Gastrocnemius medialis (tissue), 4 donors: ENCODE measurements at regions not wholly inside any gene's neighbourhood (a gene's known extent, or its start where the extent isn't known, plus 50 kb on each side); places are given as distances from the start of the nearest gene placed in this dataset.

Experiments
- ATAC-seq, 2 donors: fragments of 150-250 bp; one replicate each; pipeline ENCODE4 v1.9.1; 2016
- DNase-seq, 2 donors: peaks; one replicate each; pipeline ENCODE4 v3.0.0-alpha.2; 2019
- H3K27ac ChIP-seq, 4 donors: fragments of 200-600 bp; sonication (generic); 1 replicate in 1 of 4; 2 replicates in 3 of 4; pipeline ENCODE4 v1.5.1; 2016 to 2018; ENCODE audit warnings: mild to moderate bottlenecking in 2 of 4, moderate library complexity in 1 of 4
- H3K27me3 ChIP-seq, 3 donors: fragments of 200-600 bp; sonication (generic) in 2 of 3; 1 replicate in 1 of 3; 2 replicates in 2 of 3; pipeline versions ENCODE4 v1.5.1 to v1.6.0; 2016 to 2019; ENCODE audit warnings: mild to moderate bottlenecking in 1 of 3, moderate library complexity in 1 of 3
- H3K36me3 ChIP-seq, 2 donors: fragments of 200-600 bp; sonication (generic) in 1 of 2; one replicate each; pipeline ENCODE4 v1.5.1; 2017 to 2018
- H3K4me1 ChIP-seq, 2 donors: fragments of 200-600 bp; sonication (generic) in 1 of 2; one replicate each; pipeline ENCODE4 v1.5.1; 2016 to 2017; ENCODE audit warnings: mild to moderate bottlenecking in 2 of 2
- H3K4me3 ChIP-seq, 4 donors: fragments of 200-600 bp; sonication (generic) in 3 of 4; 1 replicate in 1 of 4; 2 replicates in 3 of 4; pipeline ENCODE4 v1.5.1; 2016 to 2019; ENCODE audit warnings: mild to moderate bottlenecking in 2 of 4
- H3K9me3 ChIP-seq, 3 donors: fragments of 200-600 bp; sonication (generic) in 2 of 3; 1 replicate in 1 of 3; 2 replicates in 2 of 3; pipeline ENCODE4 v1.5.1; 2016 to 2019
- POLR2A ChIP-seq, 2 donors: fragments of 450-650 bp; IDR thresholded peaks; one replicate each; pipeline ENCODE4 v1.6.1; 2017; ENCODE audit warnings: antibody characterized with exemption in 2 of 2, mild to moderate bottlenecking in 2 of 2, moderate library complexity in 2 of 2
- in situ Hi-C, 4 donors: fragments of 200-750 bp; cut with MboI; loops; one replicate each; pipeline versions ENCODE4 v1.15.0 to v1.8.0; 2017; ENCODE audit warnings: low sequenced_read_pairs in 4 of 4
- intact Hi-C: fragments of 100-400 bp; cut with DNase I; formaldehyde crosslinking; loops from one replicate; pipeline ENCODE4 v1.15.1; 2023; ENCODE audit warnings: low total_unique reads
- TF ChIP-seq, protein P1 (sequence below), 5 experiments: fragments of 450-650 bp in 3 of 5; fragments of 200-600 bp in 2 of 5; sonication (generic) in 2 of 5; IDR thresholded peaks in 4 of 5; conservative IDR thresholded peaks in 1 of 5; 1 replicate in 4 of 5; 2 replicates in 1 of 5; pipeline ENCODE4 v1.5.1; 2016 to 2019; ENCODE audit warnings: antibody characterized with exemption in 5 of 5, mild to moderate bottlenecking in 3 of 5, moderate library complexity in 3 of 5

DNA sequence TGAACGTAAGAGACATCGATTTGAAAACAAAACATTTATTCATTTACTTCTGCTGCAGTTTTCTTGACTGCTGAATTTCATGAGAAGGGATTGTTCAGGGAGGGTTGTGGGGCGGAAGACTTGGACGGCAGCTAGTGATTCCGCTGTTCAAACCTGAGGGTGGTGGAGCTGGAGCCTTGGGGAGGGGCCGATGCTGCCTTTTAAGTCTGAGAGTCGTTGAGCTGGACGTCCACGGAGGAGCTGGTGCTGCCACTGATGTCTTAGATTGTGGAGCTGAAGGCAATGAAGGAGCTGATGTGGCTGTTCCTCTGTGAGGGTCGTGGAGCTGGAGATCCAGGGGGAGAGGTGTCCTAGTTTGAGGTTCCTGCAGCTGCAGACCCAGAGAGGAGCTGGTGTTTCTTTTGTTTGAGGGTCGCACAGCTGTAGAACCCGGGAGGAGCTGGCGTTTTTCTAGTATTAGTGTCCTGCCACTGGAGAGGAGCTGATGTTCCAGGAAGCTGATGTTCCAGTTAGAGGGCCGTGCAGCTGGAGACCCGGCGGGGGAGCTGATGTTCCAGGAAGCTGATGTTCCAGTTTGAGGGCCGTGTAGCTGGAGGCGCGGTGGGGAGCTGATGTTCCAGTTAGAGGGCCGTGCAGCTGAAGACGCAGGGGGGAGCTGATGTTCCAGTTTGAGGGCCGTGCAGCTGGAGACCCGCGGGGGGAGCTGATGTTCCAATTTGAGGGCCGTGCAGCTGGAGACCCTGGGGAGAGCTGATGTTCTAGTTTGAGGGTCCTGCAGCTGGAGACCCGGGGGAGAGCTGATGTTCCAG, 150.9 kb downstream of the RTP5 start:
- TF ChIP-seq, protein P1, sequence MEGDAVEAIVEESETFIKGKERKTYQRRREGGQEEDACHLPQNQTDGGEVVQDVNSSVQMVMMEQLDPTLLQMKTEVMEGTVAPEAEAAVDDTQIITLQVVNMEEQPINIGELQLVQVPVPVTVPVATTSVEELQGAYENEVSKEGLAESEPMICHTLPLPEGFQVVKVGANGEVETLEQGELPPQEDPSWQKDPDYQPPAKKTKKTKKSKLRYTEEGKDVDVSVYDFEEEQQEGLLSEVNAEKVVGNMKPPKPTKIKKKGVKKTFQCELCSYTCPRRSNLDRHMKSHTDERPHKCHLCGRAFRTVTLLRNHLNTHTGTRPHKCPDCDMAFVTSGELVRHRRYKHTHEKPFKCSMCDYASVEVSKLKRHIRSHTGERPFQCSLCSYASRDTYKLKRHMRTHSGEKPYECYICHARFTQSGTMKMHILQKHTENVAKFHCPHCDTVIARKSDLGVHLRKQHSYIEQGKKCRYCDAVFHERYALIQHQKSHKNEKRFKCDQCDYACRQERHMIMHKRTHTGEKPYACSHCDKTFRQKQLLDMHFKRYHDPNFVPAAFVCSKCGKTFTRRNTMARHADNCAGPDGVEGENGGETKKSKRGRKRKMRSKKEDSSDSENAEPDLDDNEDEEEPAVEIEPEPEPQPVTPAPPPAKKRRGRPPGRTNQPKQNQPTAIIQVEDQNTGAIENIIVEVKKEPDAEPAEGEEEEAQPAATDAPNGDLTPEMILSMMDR (IDR thresholded peaks at IDR 0.05 in 4 of 5, conservative IDR thresholded peaks at IDR 0.05 in 1 of 5) = no peak
- no peak for TF ChIP-seq POLR2A (IDR thresholded peaks at IDR 0.05)
- intact Hi-C loops = no loop called here
- no peak for DNase-seq

DNA sequence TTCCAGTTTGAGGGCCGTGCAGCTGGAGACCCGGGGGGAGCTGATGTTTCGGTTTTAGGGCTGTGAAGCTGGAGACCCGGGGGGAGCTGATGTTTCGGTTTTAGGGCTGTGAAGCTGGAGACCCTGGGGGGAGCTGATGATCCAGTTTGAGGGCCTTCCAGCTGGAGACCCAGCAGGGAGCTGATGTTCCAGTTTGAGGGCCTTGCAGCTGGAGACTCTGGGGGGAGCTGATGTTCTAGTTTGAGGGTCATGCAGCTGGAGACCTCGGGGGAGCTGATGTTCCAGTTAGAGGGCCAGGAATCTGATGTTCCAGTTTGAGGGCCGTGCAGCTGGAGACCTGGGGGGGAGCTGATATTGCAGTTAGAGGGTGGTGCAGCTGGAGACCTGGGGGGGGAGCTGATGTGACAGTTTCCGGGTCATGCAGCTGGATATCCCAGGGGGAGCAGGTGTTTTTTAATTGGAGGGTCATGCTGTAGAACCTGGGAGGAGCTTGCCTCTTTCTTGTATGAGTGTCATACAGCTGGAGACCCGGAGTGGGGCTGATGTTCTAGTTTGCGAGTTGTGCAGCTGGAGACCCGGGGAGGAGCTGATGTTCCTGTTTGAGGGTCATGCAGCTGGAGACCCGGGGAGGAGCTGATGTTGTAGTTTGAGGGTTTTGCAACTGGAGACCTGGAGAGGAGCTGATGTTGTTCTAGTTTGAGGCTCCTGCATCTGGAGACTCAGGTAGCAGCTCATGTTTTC, 153.2 kb downstream of the RTP5 start:
- in situ Hi-C loops = no loop called here

More for the DNA sequence above, 150.9 kb downstream of the RTP5 start:
- Histone ChIP-seq H3K27ac (no peak overlapping the region), H3K9me3 (no peaks in the 10 kb centered on the region), H3K4me3 (no peak overlapping the region), H3K36me3 (no peaks in the 10 kb centered on the region), H3K4me1 (no peaks in the 10 kb centered on the region), H3K27me3 (peaks cover 10 to 26% (median 19%) of the 10 kb centered on the region in 3 donors)
- in situ Hi-C loops = no loop called here
- no peak for ATAC-seq

DNA sequence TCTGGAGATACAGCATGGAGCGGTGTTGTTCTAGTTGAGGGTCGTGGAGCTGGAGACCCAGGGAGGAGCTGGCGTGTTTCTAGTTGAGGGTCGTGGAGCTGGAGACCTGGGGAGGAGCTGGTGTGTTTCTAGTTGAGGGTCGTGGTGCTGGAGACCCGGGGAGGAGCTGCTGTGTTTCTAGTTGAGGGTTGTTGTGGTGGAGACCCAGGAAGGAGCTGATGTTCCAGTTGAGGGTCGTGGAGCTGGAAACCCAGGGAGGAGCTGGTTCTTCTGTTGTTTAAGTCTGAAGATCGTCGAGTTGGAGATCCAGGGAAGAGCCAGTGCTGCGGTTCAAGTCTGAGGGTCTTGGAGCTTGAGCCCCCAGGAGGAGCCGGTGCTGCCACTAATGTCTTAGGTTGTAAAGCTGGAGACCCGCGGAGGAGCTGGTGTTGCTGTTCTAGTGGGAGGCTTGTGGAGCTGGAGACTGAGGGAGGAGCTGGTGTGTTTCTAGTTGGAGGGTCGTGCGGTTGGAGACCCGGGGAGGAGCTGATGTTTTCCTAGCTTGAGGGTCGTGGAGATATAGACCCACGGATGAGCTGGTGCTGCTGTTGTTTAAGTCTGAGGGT, 155.3 kb downstream of the RTP5 start:
- DNase-seq = no peak
- intact Hi-C loops (no loop called here), in situ Hi-C loops (no loop called here)
- ATAC-seq = no peak
- Histone ChIP-seq H3K4me1 (no peaks in the 10 kb centered on the region), H3K4me3 (no peak overlapping the region), H3K36me3 (no peaks in the 10 kb centered on the region), H3K27ac (no peak overlapping the region), H3K27me3 (peaks cover 17 to 26% (median 23%) of the 10 kb centered on the region in 3 donors), H3K9me3 (no peaks in the 10 kb centered on the region)
- no peak for TF ChIP-seq POLR2A (IDR thresholded peaks at IDR 0.05)
- TF ChIP-seq, protein P1 (IDR thresholded peaks at IDR 0.05 in 4 of 5, conservative IDR thresholded peaks at IDR 0.05 in 1 of 5) = no peak

More for the DNA sequence above, 153.2 kb downstream of the RTP5 start:
- ATAC-seq (no peak), DNase-seq (no peak)
- Histone ChIP-seq H3K4me3 (no peak overlapping the region), H3K27me3 (peaks cover 10 to 26% (median 23%) of the 10 kb centered on the region in 3 donors), H3K4me1 (no peaks in the 10 kb centered on the region), H3K27ac (no peak overlapping the region), H3K36me3 (no peaks in the 10 kb centered on the region), H3K9me3 (no peaks in the 10 kb centered on the region)
- TF ChIP-seq, protein P1 (IDR thresholded peaks at IDR 0.05 in 4 of 5, conservative IDR thresholded peaks at IDR 0.05 in 1 of 5) = no peak
- TF ChIP-seq POLR2A (IDR thresholded peaks at IDR 0.05) = no peak
- intact Hi-C loops = no loop called here

DNA sequence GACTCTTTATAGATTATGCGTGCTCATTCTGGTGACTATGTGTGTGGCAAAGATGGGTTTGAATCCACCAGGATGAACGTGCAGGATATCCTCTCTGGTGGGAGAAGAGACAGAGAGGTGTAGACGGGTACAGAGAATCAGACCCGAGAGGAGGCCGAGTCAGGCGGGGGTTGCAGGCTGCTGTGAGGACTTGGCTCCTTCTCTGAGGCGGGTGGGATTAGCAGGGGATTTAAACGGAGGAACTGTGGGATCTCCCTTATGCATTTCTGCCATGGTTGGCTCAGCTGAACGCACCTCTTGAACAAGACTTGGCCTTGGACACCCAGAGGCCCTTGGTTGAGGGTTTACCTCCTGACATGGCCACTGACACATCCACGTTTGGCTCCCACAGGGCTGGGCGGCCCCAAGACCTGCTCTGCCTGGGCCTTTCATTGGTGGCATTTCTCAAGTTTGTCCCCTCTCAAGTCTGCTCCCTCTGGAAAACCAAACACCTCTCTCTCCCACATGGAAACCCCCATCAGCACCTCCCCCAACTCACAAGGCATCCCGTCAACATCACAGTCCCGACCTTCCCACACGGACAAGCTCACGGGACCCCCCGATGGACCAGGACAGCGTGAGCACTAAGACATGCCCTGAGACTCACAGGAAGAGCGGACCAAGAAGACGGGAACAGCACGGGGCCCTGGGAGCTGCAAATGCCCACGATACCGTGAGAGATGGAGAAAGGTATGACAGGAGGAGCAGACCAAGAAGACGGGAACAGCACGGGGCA, 158.3 kb downstream of the RTP5 start:
- no peak overlapping the region for H3K4me3 ChIP-seq
- TF ChIP-seq POLR2A (IDR thresholded peaks at IDR 0.05) = no peak
- TF ChIP-seq, protein P1 (IDR thresholded peaks at IDR 0.05 in 4 of 5, conservative IDR thresholded peaks at IDR 0.05 in 1 of 5) = no peak
- no peaks in the 10 kb centered on the region for H3K36me3 ChIP-seq
- H3K4me1 ChIP-seq = no peaks in the 10 kb centered on the region
- H3K27me3 ChIP-seq = peaks cover 21 to 28% (median 23%) of the 10 kb centered on the region in 3 donors
- in situ Hi-C loops = no loop called here
- intact Hi-C loops = no loop called here
- DNase-seq = no peak
- H3K9me3 ChIP-seq = no peaks in the 10 kb centered on the region
- no peak for ATAC-seq
- H3K27ac ChIP-seq = no peak overlapping the region
